H1 (cell line): ENCODE measurements at regions not wholly inside any gene's neighbourhood (a gene's known extent, or its start where the extent isn't known, plus 50 kb on each side); places are given as distances from the start of the nearest gene placed in this dataset.
A peak's percentile ranks its signal among the peaks of the same experiment; 100 is the strongest.

Experiments used
- CTCF ChIA-PET: fragments of 300-600 bp; sonication (Branson Sonifier 250); formaldehyde crosslinking; loops from one replicate; lab custom pipeline; 2021; ENCODE audit not compliant: partially characterized antibody; lab: Charles Lee
- POLR2A ChIA-PET: fragments of 300-600 bp; sonication (Branson Sonifier 250); formaldehyde crosslinking; loops from one replicate; lab custom pipeline; 2021; ENCODE audit warnings: inconsistent platforms; ENCODE audit not compliant: partially characterized antibody; lab: Charles Lee
- DNase-seq, 2 experiments: peaks; one replicate each; pipeline versions ENCODE4 v3.0.0 to v3.0.0-alpha.2; 2010 to 2022; ENCODE audit warnings: low spot score in 2 of 2, low read depth in 1 of 2, mixed read lengths in 1 of 2
- FAIRE-seq: peaks from 2 replicates; lab custom pipeline; 2011; peaks lifted over from hg19 to GRCh38; lab: Jason Lieb, UNC
- H2AFZ ChIP-seq: 2 replicates; pipeline ENCODE4 v1.8.1; 2012; ENCODE audit warnings: low read length, inconsistent platforms
- H2AK5ac ChIP-seq: 2 replicates; pipeline ENCODE4 v1.6.1; 2013; ENCODE audit warnings: low read depth, low read length
- H2BK120ac ChIP-seq: replicated peaks from 2 replicates; pipeline ENCODE3; 2013; ENCODE audit warnings: low read depth, low read length, inconsistent platforms
- H2BK12ac ChIP-seq: 2 replicates; pipeline ENCODE4 v1.6.1; 2013; ENCODE audit warnings: low read depth, low read length
- H2BK15ac ChIP-seq: 2 replicates; pipeline ENCODE4 v1.6.1; 2013; ENCODE audit warnings: low read length
- H2BK20ac ChIP-seq: 2 replicates; pipeline ENCODE4 v1.6.1; 2013; ENCODE audit warnings: low read length
- H2BK5ac ChIP-seq: 2 replicates; pipeline ENCODE4 v1.6.1; 2013; ENCODE audit warnings: low read depth, low read length
- H3K14ac ChIP-seq: 2 replicates; pipeline ENCODE4 v1.6.1; 2013; ENCODE audit warnings: inconsistent platforms; ENCODE audit not compliant: insufficient read length
- H3K18ac ChIP-seq: 2 replicates; pipeline ENCODE4 v1.6.1; 2013; ENCODE audit warnings: low read length; ENCODE audit errors: extremely low read depth
- H3K23ac ChIP-seq: 2 replicates; pipeline ENCODE4 v1.6.1; 2013; ENCODE audit warnings: inconsistent platforms; ENCODE audit not compliant: insufficient read length
- H3K23me2 ChIP-seq: 2 replicates; pipeline ENCODE4 v1.6.1; 2013; ENCODE audit warnings: low read depth, low read length
- H3K27ac ChIP-seq: 2 replicates; pipeline ENCODE4 v1.6.1; 2011; ENCODE audit warnings: low read depth, low read length, inconsistent platforms
- H3K27me3 ChIP-seq, 4 experiments: replicated peaks in 1 of 4; 1 replicate in 1 of 4; 2 replicates in 3 of 4; pipeline versions ENCODE4 v1.6.1 to v1.8.1; 2011 to 2013; ENCODE audit warnings: low read length in 3 of 4, mild to moderate bottlenecking in 3 of 4, inconsistent platforms in 2 of 4, mixed read lengths in 2 of 4, moderate library complexity in 1 of 4; ENCODE audit not compliant: control insufficient read depth in 3 of 4, insufficient read depth in 3 of 4; ENCODE audit errors: extremely low read depth in 1 of 4
- H3K36me3 ChIP-seq, 4 experiments: 2 replicates each; pipeline versions ENCODE4 v1.6.1 to v1.8.1; 2011 to 2013; ENCODE audit warnings: mild to moderate bottlenecking in 4 of 4, low read length in 3 of 4, moderate library complexity in 2 of 4, control low read depth in 1 of 4, inconsistent platforms in 1 of 4; ENCODE audit not compliant: insufficient read depth in 4 of 4, control insufficient read depth in 2 of 4
- H3K4ac ChIP-seq: replicated peaks from 2 replicates; pipeline ENCODE3; 2013; ENCODE audit warnings: low read length, low read depth, mixed read lengths, inconsistent platforms; ENCODE audit not compliant: insufficient read length
- H3K4me1 ChIP-seq, 4 experiments: replicated peaks in 1 of 4; 1 replicate in 1 of 4; 2 replicates in 3 of 4; pipeline versions ENCODE4 v1.6.1 to v1.8.1; 2011 to 2013; ENCODE audit warnings: low read length in 3 of 4, inconsistent platforms in 2 of 4, mixed read lengths in 1 of 4; ENCODE audit not compliant: insufficient read depth in 4 of 4, control insufficient read depth in 3 of 4
- H3K4me2 ChIP-seq, 2 experiments: 2 replicates each; pipeline versions ENCODE4 v1.6.1 to v1.8.1; 2011 to 2013; ENCODE audit warnings: low read depth in 2 of 2, low read length in 2 of 2, control low read depth in 1 of 2, inconsistent platforms in 1 of 2, mild to moderate bottlenecking in 1 of 2; ENCODE audit not compliant: insufficient read depth in 1 of 2
- H3K4me3 ChIP-seq, 4 experiments: fragments of 200-600, 300-600 bp in 1 of 4; sonication (generic), shearing (Covaris generic), sonication (Bioruptor Twin) in 1 of 4; 2 replicates each; pipeline versions ENCODE4 v1.5.1 to v1.8.1; 2011 to 2016; ENCODE audit warnings: low read length in 4 of 4, low read depth in 3 of 4, control low read depth in 2 of 4, inconsistent platforms in 2 of 4, mild to moderate bottlenecking in 2 of 4, mixed read lengths in 1 of 4, moderate library complexity in 1 of 4; ENCODE audit not compliant: insufficient read depth in 2 of 4; ENCODE audit errors: extremely low read depth in 1 of 4
- H3K56ac ChIP-seq: replicated peaks from 2 replicates; pipeline ENCODE3; 2013; ENCODE audit warnings: low read depth, mild to moderate bottlenecking, mixed read lengths, low read length, inconsistent platforms; ENCODE audit not compliant: insufficient read length
- H3K79me1 ChIP-seq: 2 replicates; pipeline ENCODE4 v1.6.1; 2013; ENCODE audit warnings: low read depth, low read length, control low read depth
- H3K79me2 ChIP-seq, 2 experiments: 2 replicates each; pipeline versions ENCODE4 v1.6.1 to v1.8.1; 2012 to 2013; ENCODE audit warnings: low read length in 2 of 2, mild to moderate bottlenecking in 2 of 2, inconsistent platforms in 1 of 2; ENCODE audit not compliant: insufficient read depth in 2 of 2, control insufficient read depth in 1 of 2
- H3K9ac ChIP-seq, 4 experiments: replicated peaks in 1 of 4; 1 replicate in 1 of 4; 2 replicates in 3 of 4; pipeline versions ENCODE4 v1.6.1 to v1.8.1; 2011 to 2013; ENCODE audit warnings: low read depth in 3 of 4, low read length in 3 of 4, control low read depth in 2 of 4, mild to moderate bottlenecking in 2 of 4, moderate library complexity in 2 of 4, inconsistent platforms in 1 of 4; ENCODE audit errors: extremely low read depth in 1 of 4
- H3K9me3 ChIP-seq, 2 experiments: 2 replicates each; pipeline versions ENCODE4 v1.6.1 to v1.8.1; 2012 to 2013; ENCODE audit warnings: mild to moderate bottlenecking in 2 of 2, moderate library complexity in 2 of 2, control low read depth in 1 of 2, inconsistent platforms in 1 of 2, low read depth in 1 of 2, low read length in 1 of 2, mixed read lengths in 1 of 2; ENCODE audit not compliant: insufficient read depth in 2 of 2
- H4K20me1 ChIP-seq, 2 experiments: replicated peaks in 1 of 2; 2 replicates each; pipeline versions ENCODE3 to v1.8.1; 2011 to 2013; ENCODE audit warnings: inconsistent platforms in 2 of 2, low read length in 2 of 2, mild to moderate bottlenecking in 1 of 2; ENCODE audit not compliant: insufficient read depth in 2 of 2, control insufficient read depth in 1 of 2
- H4K5ac ChIP-seq: 2 replicates; pipeline ENCODE4 v1.6.1; 2013; ENCODE audit warnings: low read length, low read depth, mixed read lengths, inconsistent platforms; ENCODE audit not compliant: insufficient read length
- H4K8ac ChIP-seq: 2 replicates; pipeline ENCODE4 v1.8.0; 2013; ENCODE audit warnings: mild to moderate bottlenecking, moderate library complexity, low read length, inconsistent platforms; ENCODE audit not compliant: insufficient read depth; ENCODE audit errors: extremely low read depth
- H4K91ac ChIP-seq: replicated peaks from 2 replicates; pipeline ENCODE3; 2013; ENCODE audit warnings: low read length, mixed read lengths, inconsistent platforms; ENCODE audit not compliant: insufficient read length
- ATF2 ChIP-seq: IDR thresholded peaks from 2 replicates; pipeline ENCODE4 v1.6.1; 2012; ENCODE audit warnings: low read length, inconsistent platforms
- CEBPB ChIP-seq: IDR thresholded peaks from 2 replicates; pipeline ENCODE4 v1.6.1; 2012; ENCODE audit warnings: low read depth, low read length
- E2F6 ChIP-seq: IDR thresholded peaks from 2 replicates; pipeline ENCODE4 v1.6.1; 2012; ENCODE audit warnings: inconsistent platforms
- KDM5A ChIP-seq: fragments of 200-600 bp; IDR thresholded peaks from 2 replicates; pipeline ENCODE4 v1.7.1; 2012; ENCODE audit warnings: mild to moderate bottlenecking, low read length, inconsistent platforms, mixed read lengths
- PHF8 ChIP-seq: fragments of 200-600 bp; sonication (generic); conservative IDR thresholded peaks from 2 replicates; pipeline ENCODE4 v1.7.1; 2012; ENCODE audit warnings: low read depth, mild to moderate bottlenecking, inconsistent platforms, low read length, moderate library complexity
- RAD21 ChIP-seq, 2 experiments: IDR thresholded peaks in 1 of 2; conservative IDR thresholded peaks in 1 of 2; 2 replicates each; pipeline ENCODE4 v1.6.1; 2011; ENCODE audit warnings: low read depth in 2 of 2, low read length in 2 of 2, improper control_type of control experiment in 1 of 2, inconsistent platforms in 1 of 2, mild to moderate bottlenecking in 1 of 2, moderate library complexity in 1 of 2
- WGBS, 2 experiments: shearing (Covaris generic) in 1 of 2; methylation state at CpG; one replicate each; pipeline versions ENCODE4 v1.1.6 to v1.1.7; 2013 to 2015; ENCODE audit warnings: low lambda C conversion rate in 2 of 2, mixed read lengths in 2 of 2, inconsistent platforms in 1 of 2, low coverage in 1 of 2, missing lambda C conversion rate in 1 of 2; ENCODE audit not compliant: insufficient replicate concordance in 2 of 2, insufficient coverage in 1 of 2, insufficient read length in 1 of 2; ENCODE audit errors: extremely low coverage in 1 of 2, missing lambda C conversion rate in 1 of 2; 5-methylcytosine and 5-hydroxymethylcytosine counted together
- TF ChIP-seq, protein P1 (sequence below), 3 experiments: IDR thresholded peaks; 1 replicate in 2 of 3; 2 replicates in 1 of 3; pipeline versions ENCODE4 v1.5.1 to v1.6.1; 2011; ENCODE audit warnings: low read length in 3 of 3, mild to moderate bottlenecking in 3 of 3, inconsistent platforms in 2 of 3, low read depth in 1 of 3, moderate library complexity in 1 of 3; ENCODE audit not compliant: insufficient read depth in 1 of 3; ENCODE audit errors: control extremely low read depth in 1 of 3
- TF ChIP-seq, protein P2 (sequence below): IDR thresholded peaks from 2 replicates; pipeline ENCODE4 v1.6.1; 2012; ENCODE audit warnings: inconsistent platforms

- 79% methylated on average over 6 of the region's 6 CpGs; no CpG with 5 or more reads in 1 of the 2 experiments for WGBS, 2 experiments
- H2AK5ac ChIP-seq, result no peak overlapping the region
- POLR2A ChIA-PET, result no interaction called here
- TF ChIP-seq CEBPB (no peak), KDM5A (no peak), PHF8 (no peak), RAD21 (IDR thresholded peaks at IDR 0.05 in 1 of 2, conservative IDR thresholded peaks at IDR 0.05 in 1 of 2; ENCODE audit: low read depth in 2 of 2, low read length in 2 of 2) (peak; percentile 60 to 62), E2F6 (0 out of 2 replicates have a peak, but pooled peaks have one; percentile 46), ATF2 (no peak)
- TF ChIP-seq, protein P1, sequence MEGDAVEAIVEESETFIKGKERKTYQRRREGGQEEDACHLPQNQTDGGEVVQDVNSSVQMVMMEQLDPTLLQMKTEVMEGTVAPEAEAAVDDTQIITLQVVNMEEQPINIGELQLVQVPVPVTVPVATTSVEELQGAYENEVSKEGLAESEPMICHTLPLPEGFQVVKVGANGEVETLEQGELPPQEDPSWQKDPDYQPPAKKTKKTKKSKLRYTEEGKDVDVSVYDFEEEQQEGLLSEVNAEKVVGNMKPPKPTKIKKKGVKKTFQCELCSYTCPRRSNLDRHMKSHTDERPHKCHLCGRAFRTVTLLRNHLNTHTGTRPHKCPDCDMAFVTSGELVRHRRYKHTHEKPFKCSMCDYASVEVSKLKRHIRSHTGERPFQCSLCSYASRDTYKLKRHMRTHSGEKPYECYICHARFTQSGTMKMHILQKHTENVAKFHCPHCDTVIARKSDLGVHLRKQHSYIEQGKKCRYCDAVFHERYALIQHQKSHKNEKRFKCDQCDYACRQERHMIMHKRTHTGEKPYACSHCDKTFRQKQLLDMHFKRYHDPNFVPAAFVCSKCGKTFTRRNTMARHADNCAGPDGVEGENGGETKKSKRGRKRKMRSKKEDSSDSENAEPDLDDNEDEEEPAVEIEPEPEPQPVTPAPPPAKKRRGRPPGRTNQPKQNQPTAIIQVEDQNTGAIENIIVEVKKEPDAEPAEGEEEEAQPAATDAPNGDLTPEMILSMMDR (IDR thresholded peaks at IDR 0.05; ENCODE audit: control extremely low read depth in 1 of 3, insufficient read depth in 1 of 3, low read depth in 1 of 3, low read length in 3 of 3), result peak in 2 of 3 experiments; percentile 23 to 29; a peak in 2 of 4 replicates
- TF ChIP-seq, protein P2, sequence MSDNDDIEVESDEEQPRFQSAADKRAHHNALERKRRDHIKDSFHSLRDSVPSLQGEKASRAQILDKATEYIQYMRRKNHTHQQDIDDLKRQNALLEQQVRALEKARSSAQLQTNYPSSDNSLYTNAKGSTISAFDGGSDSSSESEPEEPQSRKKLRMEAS, result peak; percentile 56
Observed at GRCh38 chr9:118276784-118277183, 572.6 kb downstream of the TLR4 start.

More at GRCh38 chr9:118276784-118277183, 572.6 kb downstream of the TLR4 start:
- Histone ChIP-seq H3K4me2 (no peak overlapping the region), H3K79me1 (no peaks in the 10 kb centered on the region), H3K23me2 (no peaks in the 10 kb centered on the region), H2BK12ac (no peak overlapping the region), H4K8ac (no peak overlapping the region), H2BK120ac (no peak overlapping the region), H2BK5ac (no peak overlapping the region), H4K20me1 (no peaks in the 10 kb centered on the region), H3K23ac (no peak overlapping the region), H3K4me1 (peaks cover 0 to 2% (median 0%) of the 10 kb centered on the region in 4 experiments; a peak in 3 of 7 replicates), H3K27me3 (no peaks in the 10 kb centered on the region), H3K9me3 (no peaks in the 10 kb centered on the region), H2AFZ (no peak overlapping the region; the same call in 1 of the 2 replicates), H2BK15ac (no peak overlapping the region), H4K5ac (no peak overlapping the region), H3K18ac (no peak overlapping the region), H3K4ac (no peak overlapping the region), H3K9ac (no peak overlapping the region), H3K79me2 (no peaks in the 10 kb centered on the region), H4K91ac (no peak overlapping the region), H3K27ac (no peak overlapping the region), H2BK20ac (no peak overlapping the region), H3K14ac (no peak overlapping the region), H3K56ac (no peak overlapping the region), H3K4me3 (no peak overlapping the region), H3K36me3 (no peaks in the 10 kb centered on the region)
- CTCF ChIA-PET, result interaction anchor here (0.6 to 1.9 kb wide), 6 partner anchors 23 to 494 kb away, joined by 3 to 6 read pairs (median 4); no protein-coding TSS in a partner anchor
- DNase-seq (no peak), FAIRE-seq (no peak)
